GM21447 (cell line): ENCODE measurements at regions not wholly inside any gene's neighbourhood (a gene's known extent, or its start where the extent isn't known, plus 50 kb on each side); places are given as distances from the start of the nearest gene placed in this dataset.
"Not testable (repeated sequence)": the region's sequence is repeated elsewhere in the genome, so short reads cannot be mapped to it uniquely, and the experiment has no call there.

Experiments
- ATAC-seq: cut with Tn5 transposase; IDR thresholded peaks from one replicate; pipeline ENCODE4 v1.9.1; 2021; ENCODE audit not compliant: unreplicated experiment

DNA sequence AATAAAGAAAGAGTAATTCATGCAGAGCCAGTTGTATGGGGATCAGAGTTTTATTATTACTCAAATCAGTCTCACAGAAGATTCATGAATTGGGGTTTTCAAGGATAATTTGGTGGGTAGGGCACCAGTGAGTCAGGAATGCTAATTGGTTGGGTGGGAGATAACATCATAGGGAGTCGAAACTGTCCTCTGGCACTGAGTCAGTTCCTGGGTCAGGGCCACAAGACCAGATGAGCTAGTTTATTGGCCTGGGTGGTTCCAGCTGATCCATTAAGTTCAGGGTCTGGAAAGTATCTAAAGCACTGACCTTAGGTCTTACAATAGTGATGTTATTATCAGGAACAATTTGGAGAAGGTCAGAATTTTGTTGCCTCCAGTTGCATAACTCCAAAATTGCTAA, 998.6 kb upstream of the EPHA6 start:
- ATAC-seq, result no peak

DNA sequence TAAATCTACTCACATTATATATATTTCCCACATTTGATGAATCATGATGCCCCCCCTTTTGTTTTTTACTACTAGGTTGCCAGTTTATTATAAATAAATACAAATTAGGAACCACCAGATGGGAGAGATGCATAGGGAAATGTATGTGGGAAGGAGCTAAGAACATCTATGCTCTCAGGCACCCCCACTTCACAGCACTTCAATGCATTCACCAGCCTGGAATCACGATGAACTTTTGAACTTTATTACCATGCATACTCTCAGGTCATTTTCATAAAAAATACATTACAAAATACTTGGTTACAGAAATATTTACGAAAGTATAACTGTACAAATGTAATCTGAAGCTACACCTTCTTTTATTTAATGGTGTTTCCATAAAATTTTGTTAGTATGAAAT, 988.0 kb upstream of the EPHA6 start:
- no peak for ATAC-seq

- ATAC-seq, result no peak
These were observed 982.2 kb upstream of the EPHA6 start for GRCh38 chr3:95832146-95832545.

- not testable (repeated sequence) for ATAC-seq
These were observed 953.8 kb upstream of the EPHA6 start for GRCh38 chr3:95860628-95861027.

DNA sequence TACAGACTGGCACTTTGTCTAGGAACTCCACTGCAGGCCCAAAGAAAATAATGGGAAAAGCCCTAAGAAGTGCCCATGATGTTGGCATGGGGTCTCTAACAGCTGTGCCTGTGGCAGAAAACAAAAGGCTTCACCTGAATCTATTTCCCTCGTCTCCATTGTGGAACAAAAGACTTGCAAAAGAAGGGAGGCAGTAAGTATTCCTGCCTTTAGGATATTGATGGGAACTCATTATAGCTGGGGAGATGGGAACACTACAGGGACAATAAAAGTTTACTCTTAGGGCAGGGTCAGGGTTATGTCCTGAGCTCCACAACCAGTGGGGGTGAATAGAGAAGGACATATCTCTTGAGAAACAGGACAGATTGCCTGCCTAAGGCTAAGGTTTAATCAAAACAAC, 930.6 kb upstream of the EPHA6 start:
- no peak for ATAC-seq

DNA sequence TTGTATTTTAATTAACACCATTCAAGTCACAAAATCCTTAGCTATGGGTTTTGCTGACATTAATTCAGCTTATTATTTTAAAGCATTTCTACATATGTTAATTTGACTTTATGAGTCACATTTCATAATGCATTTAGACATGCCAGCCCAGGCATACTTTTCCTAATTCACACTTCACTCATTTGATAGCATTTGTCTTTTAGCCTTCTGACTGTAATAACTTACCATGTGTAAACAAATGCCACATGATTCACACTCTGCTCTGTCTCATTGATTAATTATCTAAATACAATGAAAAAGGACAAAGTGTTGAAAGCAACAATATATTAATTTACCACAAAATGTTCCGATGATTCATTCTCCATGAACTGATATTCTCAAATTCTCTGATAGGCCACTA, 927.8 kb upstream of the EPHA6 start:
- ATAC-seq, result no peak

GRCh38 chr3:95887114-95887513, 927.3 kb upstream of the EPHA6 start:
- ATAC-seq, result no peak

GRCh38 chr3:95894820-95895219, 919.6 kb upstream of the EPHA6 start:
- no peak for ATAC-seq

GRCh38 chr3:95899494-95899893, 914.9 kb upstream of the EPHA6 start:
- no peak for ATAC-seq

GRCh38 chr3:95899911-95900310, 914.5 kb upstream of the EPHA6 start:
- no peak for ATAC-seq

GRCh38 chr3:95901948-95902347, 912.4 kb upstream of the EPHA6 start:
- no peak for ATAC-seq

DNA sequence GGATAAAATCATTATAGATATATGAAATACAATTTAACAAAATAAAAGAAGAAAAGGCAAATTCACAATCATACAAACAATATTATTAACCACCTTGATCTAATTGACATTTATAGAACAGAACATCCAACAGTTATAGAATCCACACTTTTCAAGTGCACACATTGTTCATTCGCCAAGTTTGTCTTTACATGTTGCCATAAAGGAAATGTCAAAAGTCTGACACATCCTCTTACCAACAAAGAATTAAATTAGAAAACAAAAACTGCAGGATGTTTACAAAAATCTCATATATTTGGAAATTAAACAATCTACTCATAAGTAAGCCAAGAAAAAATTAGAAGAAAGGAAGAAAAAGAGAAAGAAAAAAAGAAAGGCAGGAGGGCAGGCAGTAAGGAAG, 909.2 kb upstream of the EPHA6 start:
- no peak for ATAC-seq

DNA sequence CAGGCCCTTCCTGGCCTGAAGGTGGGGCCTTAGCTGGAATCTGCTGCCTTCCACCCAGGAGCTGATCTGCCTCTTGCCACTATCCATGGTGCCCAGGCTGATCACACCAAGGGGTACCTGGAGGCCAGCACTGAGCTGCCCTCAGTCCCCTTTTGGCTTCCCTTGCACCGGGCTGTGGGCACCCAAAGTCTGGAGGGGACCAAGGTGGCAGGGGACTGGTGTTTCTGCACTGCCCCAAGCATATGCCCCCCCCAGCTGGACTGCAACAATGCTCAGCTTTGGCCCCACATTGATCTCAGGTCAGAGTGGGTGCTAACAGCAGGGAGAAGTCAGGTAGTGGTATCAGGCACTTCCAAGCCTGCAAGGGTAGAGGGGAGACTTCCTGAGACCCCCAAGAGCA, 902.6 kb upstream of the EPHA6 start:
- no peak for ATAC-seq

- no peak for ATAC-seq
These were observed 890.7 kb upstream of the EPHA6 start for GRCh38 chr3:95923496-95924210.

DNA sequence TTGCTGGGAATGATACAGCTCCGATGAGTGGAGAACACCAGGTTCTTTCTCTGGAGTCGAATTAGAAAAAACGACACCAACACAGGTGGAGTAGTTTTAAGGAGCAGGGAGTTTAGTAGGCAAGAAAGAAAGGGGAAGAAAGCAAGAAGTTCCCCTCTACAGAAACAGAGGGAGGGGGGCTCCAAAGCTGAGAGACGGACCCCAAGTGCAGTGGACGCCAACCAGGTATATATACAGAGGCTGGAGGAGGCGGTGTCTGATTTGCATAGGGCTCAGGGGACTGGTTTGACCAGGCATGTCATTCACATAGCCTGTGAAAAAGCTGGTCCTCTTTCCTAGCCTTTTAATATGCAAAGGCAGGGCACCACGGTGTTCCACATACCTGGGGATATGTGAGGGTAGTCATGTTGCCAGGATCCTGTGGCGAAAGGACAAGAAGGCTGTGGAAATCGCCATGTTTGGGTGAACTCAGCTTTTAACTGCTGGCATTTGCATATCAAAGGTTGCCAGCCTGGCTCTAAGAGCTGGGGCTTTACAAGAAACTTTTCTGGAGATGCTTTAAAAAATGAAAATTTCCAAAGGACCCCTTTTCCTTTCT, 887.4 kb upstream of the EPHA6 start:
- no peak for ATAC-seq

DNA sequence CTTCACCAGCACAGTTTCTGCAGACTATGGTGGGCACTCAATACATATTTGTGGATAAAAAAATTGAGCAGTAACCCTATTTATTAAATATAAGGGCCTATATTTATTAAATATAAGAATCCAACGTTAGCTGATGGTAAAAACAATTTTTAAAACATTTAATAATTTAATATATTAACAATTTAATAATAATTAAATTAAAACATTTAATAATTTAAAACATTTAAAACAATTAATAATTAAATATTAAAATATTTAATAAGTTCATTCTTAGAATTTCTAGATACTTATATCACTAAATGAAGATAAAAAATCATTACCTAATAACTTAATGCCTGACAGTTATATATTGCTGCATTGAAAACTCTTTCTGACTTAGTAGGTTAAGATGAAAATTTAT, 880.2 kb upstream of the EPHA6 start:
- no peak for ATAC-seq

DNA sequence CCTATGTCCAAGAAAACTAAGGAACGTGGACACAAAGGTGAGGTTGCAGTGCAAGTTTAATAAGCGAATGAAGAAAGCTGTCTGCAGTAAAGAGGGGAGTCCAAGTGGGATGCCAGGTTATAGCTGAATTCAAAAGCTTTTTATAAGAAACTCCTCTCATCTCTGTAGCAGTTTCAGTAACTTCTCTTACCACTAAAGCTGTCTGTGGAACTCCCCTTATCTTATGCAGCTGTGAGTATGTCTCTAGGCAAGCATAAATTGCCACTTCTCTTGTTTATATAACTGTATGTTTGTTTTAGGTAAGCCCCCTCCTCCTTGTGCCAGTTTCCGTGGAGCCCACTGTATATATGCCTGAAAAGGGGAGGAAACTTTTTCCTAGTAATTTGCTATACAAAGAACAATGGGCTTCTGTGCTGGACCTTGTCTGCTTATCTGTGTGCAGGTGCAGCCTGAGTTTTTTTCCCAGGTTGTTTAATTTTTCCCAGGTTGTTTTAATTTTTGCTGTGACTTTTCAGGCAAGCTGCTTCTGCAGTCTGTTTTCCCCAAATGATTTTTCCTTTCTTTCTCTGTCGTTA, 875.1 kb upstream of the EPHA6 start:
- ATAC-seq, result no peak

GRCh38 chr3:95965704-95966336, 848.6 kb upstream of the EPHA6 start:
- no peak for ATAC-seq

- no peak for ATAC-seq
These were observed 842.8 kb upstream of the EPHA6 start for GRCh38 chr3:95971573-95971972.

- ATAC-seq, result no peak
These were observed 820.1 kb upstream of the EPHA6 start for GRCh38 chr3:95994338-95994737.

DNA sequence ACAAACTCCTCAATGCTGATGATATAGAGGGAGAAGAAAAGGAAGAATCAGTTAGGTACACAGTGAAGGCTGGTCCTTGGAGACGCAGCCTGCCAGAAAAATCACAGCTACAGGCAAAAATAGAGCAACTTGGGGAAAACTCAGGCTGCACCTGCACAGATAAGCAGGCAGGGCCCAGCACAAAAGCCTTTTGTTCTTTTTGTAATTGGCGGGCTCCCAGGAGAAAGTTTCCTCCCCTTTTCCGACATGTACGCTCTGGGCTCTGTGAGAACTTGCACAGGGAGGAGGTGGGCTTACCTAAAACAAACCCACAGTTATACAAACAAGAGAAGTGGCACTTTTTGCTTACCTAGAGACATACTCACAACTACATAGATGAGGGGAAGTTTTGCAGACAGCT, 813.4 kb upstream of the EPHA6 start:
- no peak for ATAC-seq

DNA sequence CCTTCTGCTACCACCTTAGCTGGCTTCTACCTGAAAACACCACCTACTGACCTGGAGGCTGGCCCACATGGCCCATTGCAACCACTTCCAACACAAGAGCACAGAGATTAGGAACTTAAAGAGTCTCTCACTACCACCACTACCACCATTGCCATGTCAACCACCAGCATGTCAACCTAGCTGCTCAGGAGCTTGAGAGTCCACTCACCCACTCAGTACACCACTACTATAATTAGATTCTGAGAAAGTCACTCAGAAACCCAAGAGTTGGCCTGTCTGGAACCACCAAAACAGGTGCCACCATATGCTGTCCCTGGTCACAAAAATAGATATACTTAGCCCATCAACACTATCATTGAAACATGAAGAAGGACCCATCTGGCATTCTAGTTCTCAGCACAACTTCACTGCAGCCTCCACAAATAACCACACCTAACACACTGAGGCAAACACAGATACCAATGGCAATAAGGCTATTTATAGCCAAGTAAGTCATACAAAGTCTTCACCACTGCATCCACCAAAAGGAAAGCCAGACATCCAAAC, 806.7 kb upstream of the EPHA6 start:
- no peak for ATAC-seq
